EL (cell line): ENCODE measurements at regions not wholly inside any gene's neighbourhood (a gene's known extent, or its start where the extent isn't known, plus 50 kb on each side); places are given as distances from the start of the nearest gene placed in this dataset.
"Not testable (repeated sequence)": the region's sequence is repeated elsewhere in the genome, so short reads cannot be mapped to it uniquely, and the experiment has no call there.

Experiments
- DNase-seq: peaks from one replicate; pipeline ENCODE4 v3.0.0-alpha.2; 2016

DNA sequence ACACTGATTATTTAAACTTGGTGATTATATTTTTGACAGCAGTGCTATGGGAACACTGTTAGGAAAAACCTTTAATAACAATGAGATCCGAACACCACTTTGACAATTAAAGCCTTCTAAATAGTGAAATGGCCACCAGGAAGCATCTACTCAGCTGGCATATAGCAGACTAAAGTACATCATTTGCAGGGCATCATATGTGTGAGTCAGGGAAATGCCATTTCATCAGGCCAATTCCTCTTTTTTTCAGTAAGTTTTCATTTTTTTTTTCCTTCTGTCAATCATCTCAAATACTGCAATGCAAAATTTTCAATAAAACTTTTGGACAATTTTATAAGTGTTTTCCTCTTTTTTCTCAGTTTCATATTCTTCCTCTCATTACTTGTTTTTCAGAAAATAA, 521.4 kb upstream of the SEMA3D start:
- no peak for DNase-seq

- no peak for DNase-seq
These were observed 518.2 kb upstream of the SEMA3D start for GRCh38 chr7:85705076-85705475.

- DNase-seq = no peak
These were observed 516.6 kb upstream of the SEMA3D start for GRCh38 chr7:85703251-85704010.

- no peak for DNase-seq
These were observed 515.5 kb upstream of the SEMA3D start for GRCh38 chr7:85702348-85702747.

DNA sequence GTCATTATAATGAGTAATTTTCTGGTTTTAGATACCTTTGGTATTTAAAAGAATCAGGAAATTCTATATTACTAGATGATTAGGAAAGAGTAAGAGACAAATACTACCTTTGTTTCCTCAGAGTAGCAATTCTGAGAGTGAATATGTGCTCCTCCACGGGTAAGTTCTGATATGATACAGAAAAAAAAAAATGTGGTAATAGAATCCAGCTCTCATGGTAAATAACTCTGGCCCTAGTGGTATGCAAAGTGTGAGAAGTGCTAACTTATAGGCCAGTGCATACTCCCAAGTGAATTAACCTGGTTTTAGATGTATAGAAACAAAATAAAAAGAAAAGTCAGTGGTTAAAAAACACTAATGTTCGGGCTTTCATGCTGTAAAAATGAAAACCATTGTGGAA, 512.6 kb upstream of the SEMA3D start:
- no peak for DNase-seq

DNA sequence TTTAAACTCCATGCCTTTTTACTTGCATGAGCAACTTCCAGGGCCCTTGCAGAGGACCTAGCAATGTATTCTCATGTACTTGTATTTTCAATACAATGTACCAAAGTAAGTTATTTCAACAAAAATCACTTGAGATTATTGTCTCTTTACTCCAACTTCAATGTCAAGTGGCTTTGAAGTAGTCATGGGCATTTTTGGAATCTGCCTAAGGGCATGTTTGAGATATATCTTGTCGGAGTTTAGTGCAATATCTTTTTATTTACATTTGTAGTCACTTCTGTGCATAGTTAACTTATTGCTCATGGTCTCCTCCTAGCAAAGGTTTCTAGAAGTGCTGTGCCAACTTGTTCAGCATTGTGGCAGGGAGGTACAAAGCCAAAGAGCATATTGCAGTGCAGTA, 508.7 kb upstream of the SEMA3D start:
- peak; percentile 85 for DNase-seq

GRCh38 chr7:85695041-85695440, 508.2 kb upstream of the SEMA3D start:
- no peak for DNase-seq

DNA sequence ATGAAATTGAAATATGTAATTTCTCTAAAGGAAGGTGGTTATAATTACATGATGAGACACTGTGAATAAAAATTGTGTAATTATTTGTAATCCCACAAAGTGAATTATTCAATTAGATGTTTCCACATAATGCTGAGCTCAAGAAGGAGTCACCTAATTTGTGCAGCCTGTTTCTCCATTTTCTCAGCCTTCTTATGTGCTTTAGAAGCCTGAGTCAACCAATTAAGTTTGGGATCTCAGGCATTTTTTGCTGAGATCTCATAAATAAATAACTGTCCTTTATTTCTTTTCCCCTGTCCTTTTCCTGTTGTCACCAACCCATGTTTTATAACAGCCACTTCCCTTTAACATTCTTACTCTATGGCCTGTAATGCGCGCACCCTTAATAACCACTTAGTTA, 506.5 kb upstream of the SEMA3D start:
- DNase-seq = no peak

- no peak for DNase-seq
These were observed 501.9 kb upstream of the SEMA3D start for GRCh38 chr7:85688712-85689111.

GRCh38 chr7:85686401-85687181, 499.7 kb upstream of the SEMA3D start:
- DNase-seq = no peak

- DNase-seq = peak; percentile 38
These were observed 499.0 kb upstream of the SEMA3D start for GRCh38 chr7:85685901-85686300.

DNA sequence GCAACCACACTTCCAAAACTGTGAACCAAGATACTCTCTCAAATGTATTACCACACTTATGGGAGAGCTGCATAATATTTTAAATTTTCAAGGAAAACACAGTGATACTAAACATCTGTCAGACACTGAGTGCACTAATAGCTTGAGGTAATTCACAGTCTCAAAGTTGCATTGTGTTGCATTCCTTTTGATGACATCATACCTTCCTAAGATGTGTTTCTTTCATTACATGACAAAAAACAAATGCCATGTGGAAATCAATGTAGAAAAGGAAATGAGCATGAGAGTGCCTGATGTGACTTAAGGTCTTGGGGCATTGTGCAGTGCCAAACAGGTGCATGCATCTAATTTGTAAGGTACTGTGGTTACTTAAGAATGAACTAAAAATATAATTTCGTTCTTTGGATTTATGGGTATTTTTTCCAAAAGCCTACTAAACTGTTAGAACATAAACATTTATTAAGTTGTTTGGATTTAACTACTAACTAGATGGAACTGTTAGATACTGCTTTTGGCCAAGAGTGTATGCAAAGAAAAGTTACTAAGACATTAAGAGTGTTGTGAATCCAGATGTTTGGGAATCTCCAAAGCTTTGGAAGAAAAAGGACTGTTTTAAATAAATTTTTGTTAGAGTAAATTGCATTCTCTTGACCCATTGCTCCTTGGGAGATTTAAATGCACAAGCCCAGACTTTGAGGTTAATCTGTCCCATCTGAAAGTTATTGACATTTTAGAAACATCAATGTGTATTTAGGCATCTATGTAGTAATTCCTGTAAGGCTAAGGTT, 496.2 kb upstream of the SEMA3D start:
- peak; percentile 60 for DNase-seq

DNA sequence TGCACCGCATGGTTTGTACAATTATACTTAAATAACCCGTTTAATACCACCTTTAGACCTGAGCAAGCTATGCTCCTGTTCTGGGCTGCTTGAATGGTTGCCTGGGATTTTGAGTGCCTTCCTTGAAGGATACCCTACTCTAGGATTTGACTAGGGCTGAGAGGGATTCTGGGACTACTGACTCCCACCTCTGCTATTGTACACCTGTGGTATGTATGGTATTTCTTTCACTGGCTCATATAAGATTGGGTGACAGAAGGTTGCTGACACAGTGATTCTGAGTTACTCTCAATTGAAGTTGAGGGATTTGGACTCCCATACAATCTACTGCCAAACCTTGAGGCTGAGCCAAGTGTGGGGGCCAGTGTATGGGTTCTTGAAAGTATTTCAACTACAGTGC, 494.4 kb upstream of the SEMA3D start:
- no peak for DNase-seq

- not testable (repeated sequence) for DNase-seq
These were observed 488.2 kb upstream of the SEMA3D start for GRCh38 chr7:85675093-85675492.

DNA sequence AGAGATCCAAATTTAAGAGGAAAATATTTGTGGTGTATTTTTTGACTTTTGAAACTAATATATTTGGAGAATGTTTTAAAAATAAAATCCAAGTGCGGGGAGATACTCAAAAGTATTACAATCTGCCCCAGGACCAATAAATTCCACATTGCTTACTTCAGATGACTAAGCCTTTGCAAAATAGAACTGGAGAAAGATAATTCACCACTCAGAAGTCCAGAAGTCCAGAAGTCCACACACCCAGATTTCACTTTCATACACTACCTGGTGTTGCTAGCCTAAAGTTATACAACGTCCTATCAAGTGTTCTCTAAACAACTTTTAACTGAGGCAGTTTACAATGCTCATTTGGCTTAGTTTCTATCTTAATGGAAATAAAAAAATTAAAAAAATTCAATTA, 487.0 kb upstream of the SEMA3D start:
- peak; percentile 43 for DNase-seq

DNA sequence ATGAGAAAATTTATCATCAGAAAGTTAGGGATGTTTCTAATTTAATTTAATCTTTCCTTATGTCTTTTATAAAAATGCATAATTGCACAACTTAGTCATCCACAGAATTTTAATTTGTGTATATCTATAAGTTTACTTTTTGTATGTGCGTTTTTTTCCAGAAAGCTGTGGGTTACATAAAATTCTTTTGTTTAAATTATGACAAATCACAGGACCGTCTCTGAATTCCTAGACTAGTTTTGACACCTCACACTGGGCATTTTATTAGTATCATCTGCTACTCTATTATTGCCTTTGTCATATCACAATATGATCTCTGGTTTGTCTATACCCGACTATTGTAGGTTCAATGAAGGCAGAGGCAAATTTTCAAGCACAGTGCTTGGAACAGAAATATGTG, 482.4 kb upstream of the SEMA3D start:
- DNase-seq = peak; percentile 13

DNA sequence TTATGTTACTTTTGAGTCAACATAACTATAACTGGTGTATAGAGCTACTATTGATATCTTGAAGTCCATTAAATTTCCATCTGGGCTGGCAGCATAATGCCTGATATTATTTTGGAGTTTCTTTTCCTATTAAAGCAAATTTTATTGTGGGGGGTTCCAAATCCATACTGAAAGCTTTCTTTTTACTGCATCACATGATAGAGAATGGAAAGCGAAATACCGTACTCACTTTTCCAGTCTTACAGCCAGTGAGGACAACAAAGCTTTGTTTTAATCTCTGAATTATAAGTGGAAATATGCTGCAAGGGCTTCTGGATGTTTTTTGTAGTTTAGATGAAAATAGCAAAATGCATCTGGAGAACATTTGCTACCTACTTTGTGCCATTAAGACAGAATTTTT, 477.5 kb upstream of the SEMA3D start:
- DNase-seq = no peak

DNA sequence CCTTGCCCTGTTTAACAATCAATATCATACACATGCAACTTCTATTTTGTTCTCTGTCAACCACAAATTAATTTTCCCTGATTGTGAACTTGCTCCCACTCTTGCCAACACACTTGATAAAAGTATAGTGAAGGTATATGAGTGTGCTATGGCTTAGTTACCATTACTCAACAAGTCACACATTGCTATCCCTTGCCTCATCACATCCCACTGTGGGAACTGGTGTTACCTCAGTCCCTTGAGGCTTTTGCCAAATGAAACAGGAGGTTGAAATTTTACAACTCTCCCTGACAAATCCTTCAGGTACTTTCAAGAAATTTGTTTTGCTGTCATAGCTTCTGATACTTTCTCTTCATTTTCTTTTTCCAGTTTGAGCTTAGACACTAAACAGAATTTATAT, 472.5 kb upstream of the SEMA3D start:
- peak; percentile 34 for DNase-seq

GRCh38 chr7:85655252-85655651, 468.4 kb upstream of the SEMA3D start:
- no peak for DNase-seq

- DNase-seq = no peak
These were observed 457.4 kb upstream of the SEMA3D start for GRCh38 chr7:85644272-85644671.

GRCh38 chr7:85641331-85641730, 454.5 kb upstream of the SEMA3D start:
- DNase-seq = peak; percentile 43

GRCh38 chr7:85638394-85638793, 451.5 kb upstream of the SEMA3D start:
- DNase-seq = no peak

DNA sequence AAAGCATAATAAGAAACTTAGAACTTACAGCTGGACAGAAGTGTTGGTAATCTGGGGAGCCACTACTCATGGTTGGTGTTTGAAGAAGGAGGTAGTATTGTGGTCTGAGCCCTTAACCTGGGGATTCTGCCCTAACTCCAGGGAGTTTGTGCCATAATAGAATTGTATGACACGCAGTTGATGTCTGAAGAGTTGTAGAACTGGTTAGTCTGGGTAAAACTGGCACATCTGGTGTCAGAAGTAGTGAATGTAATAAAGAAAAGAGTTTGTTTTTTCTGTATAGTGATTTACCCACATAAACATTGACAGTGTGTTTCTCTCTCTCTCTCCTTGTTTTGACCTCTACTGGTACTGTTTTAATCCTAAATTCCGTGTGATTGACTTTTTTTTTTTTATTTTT, 448.1 kb upstream of the SEMA3D start:
- no peak for DNase-seq
